SKM-1 treated with dmso at 0.1 percent for 144 hours (cell line): ENCODE measurements at regions not wholly inside any gene's neighbourhood (a gene's known extent, or its start where the extent isn't known, plus 50 kb on each side); places are given as distances from the start of the nearest gene placed in this dataset.

Source experiments
- DNase-seq: peaks from one replicate; lab custom pipeline; 2025; ENCODE audit not compliant: unreplicated experiment; lab: John Stamatoyannopoulos, UW

- no peak for DNase-seq
Observed at GRCh38 chr9:120137186-120137840, 442.7 kb downstream of the CDK5RAP2 start.

- no peak for DNase-seq
Observed at GRCh38 chr9:120136696-120137095, 443.3 kb downstream of the CDK5RAP2 start.

GRCh38 chr9:120117081-120117480 is 462.9 kb downstream of the CDK5RAP2 start:
- DNase-seq: no peak

DNA sequence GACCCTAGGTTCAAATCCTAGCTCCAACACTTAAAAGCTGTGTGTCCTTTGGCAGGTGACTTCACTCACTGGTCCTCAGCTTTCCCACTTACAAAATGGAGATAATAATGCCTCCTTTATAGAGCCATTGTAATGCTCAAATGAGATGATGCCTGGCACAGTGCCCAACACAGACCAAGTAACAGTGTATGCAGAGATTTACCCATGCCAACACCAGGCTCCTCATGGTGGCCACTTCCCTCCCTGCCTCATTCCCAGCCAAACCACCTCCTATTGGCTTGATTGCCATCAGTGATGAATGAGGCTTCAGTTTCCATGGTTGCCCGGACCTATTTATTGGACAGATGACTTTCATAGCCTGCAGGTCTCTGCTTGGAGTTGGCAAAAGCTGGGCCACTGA is 469.4 kb downstream of the CDK5RAP2 start:
- DNase-seq: no peak

GRCh38 chr9:120109242-120109641 is 470.7 kb downstream of the CDK5RAP2 start:
- no peak for DNase-seq

DNA sequence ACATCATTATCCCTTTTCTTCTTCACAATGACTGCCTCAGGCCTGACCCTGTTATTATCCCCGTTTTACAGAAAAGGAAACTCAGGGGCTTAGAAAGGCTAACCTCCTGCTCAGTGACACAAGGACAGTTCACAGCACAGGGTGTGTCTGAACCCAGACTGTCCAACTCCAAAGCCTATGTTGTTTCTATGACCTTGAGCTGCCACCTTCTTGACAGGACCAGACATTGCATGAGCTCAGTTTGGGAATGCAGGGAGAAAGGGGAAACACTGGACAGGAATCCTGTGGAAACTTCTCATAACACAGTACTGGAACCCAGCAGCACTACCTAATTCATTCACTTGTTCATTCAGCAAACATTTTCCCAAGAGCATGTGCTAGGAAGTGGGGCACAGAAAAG is 472.8 kb downstream of the CDK5RAP2 start:
- no peak for DNase-seq

DNA sequence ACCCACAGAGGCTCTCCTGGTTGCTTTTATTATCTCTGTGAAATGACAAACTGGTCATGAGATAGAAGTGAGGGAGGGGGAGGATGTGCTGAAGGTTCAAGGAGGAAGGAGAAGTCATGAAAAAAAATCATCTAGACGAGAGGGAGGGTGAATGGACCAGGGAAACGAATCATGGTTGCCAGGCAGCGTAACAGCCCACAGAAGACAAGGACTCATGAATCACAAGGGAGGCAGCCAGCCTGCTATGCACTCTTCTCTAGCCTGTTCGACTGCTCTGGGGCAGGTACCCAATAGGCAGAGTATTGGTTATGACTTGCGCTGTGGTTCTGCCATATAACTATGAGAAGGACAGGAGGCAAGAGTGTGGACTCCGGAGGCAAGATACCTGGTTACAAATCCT is 475.2 kb downstream of the CDK5RAP2 start:
- no peak for DNase-seq

GRCh38 chr9:120100595-120100994 is 479.4 kb downstream of the CDK5RAP2 start:
- no peak for DNase-seq

- DNase-seq: no peak
Observed at GRCh38 chr9:120099065-120099464, 480.9 kb downstream of the CDK5RAP2 start.

- DNase-seq: no peak
Observed at GRCh38 chr9:120098584-120098983, 481.4 kb downstream of the CDK5RAP2 start.

DNA sequence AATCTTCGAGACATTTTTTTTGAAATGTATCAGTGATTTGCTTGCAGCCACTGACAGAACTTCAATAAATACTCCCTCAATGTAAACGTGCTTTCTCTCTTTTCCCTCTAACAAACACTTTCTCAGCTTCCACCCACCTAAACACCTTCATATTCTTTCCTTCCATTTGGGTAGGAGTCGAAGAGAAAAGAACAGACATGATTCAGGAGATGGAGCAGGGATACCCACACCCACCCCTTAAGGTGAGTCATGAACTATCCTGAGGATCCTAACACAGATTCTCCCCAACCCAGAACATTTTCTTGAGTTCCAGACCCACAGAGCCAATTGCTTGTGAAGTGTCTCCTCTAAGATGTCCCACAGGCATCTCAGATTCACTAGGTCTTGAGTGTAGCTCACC is 488.8 kb downstream of the CDK5RAP2 start:
- DNase-seq: no peak

DNA sequence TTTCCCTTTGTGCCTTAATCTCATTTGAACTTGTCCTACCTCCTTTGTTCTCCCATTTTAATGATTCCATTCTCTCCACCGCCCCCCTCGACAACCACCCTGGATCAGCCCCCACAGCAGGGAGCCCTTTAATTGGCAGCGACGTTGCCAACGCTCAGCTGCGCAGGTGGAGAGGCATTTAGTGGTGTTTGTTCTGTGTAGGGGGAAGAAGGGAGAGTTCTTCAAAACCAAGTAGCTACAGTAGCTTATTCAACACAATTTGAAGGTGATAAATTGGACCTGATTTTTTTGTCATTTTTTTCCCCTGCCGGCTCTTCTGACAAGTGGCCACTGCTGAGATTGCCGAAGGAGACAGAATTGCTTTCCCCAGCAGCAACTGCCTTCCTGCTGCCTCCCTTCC is 499.1 kb downstream of the CDK5RAP2 start:
- no peak for DNase-seq

DNA sequence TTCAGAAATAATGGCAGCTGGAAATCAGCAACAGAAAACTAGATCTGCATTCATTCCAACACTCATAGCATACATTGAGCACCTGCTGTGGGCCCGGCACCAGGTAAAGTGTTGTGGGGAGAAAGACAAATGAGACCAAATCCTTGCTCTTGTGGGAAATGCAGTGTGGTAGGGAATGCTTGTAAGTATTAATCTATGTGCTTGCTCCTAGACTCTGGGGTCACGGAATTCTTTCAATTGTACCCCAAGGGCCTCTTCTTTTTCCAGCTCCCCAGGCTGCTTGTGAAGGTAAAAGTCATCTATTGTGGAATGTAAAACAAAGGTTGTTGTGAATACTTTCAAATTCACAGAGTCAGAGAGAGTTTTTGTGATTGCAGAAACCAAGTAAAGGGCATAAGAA is 501.9 kb downstream of the CDK5RAP2 start:
- DNase-seq: no peak

DNA sequence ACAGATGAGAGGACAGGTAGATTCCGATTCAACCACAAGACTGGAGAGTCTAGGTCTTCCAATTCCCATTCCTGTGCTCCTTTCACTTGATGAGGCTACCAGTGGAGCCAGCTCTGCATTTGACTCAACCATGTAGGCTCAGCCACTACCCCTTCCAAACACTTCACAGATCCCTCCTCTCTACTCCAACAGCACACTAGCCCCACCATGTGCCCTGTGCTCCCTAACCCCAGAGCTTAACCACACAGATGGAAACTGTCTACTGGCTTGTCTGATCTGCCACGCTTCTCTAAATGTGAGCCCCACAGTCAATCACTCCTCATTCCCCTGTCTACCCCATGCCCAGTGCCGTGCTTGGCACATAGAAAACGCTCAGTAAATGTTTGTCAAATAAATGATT is 508.2 kb downstream of the CDK5RAP2 start:
- no peak for DNase-seq

- DNase-seq: no peak
Observed at GRCh38 chr9:120066315-120066714, 513.7 kb downstream of the CDK5RAP2 start.

DNA sequence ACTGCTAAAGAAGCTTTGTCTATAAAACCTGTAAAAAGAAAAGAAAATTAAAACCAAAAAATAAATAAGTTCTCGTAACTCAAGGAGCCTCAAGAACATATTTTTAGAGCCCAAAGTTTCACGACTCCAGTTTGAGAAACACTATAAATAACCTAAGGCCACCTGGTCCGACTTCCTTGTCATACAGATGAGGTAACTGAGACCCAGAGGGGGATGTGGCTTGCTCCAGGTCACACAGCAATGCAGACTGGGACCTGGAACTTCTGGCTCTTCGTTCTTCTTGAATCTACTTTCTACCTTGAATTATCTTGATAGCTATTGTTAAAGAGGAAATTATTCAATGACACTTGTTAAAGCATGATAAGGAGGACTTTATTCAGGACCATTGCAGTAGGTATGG is 514.8 kb downstream of the CDK5RAP2 start:
- DNase-seq: no peak

DNA sequence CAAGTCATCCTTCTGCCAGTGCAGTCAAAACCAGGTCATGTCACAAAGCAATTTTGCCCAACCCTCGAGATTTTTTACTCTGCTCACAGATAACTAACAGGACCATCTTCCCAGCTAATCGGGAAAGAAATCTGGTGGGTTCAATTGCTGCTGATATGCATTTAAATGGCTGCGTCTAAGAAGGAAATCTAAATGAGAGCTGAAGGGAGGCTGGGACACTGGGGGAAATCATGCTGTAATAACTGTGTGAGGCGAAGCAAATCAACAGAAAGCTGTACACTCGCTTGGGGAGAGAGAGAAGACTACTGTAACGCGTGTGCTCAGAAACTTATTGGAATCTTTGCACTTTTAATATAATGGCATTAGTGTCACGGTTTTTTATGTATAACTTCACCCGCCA is 535.0 kb downstream of the CDK5RAP2 start:
- no peak for DNase-seq

- no peak for DNase-seq
Observed at GRCh38 chr9:120043448-120043847, 536.5 kb downstream of the CDK5RAP2 start.

GRCh38 chr9:120040896-120041295 is 539.1 kb downstream of the CDK5RAP2 start:
- DNase-seq: no peak

DNA sequence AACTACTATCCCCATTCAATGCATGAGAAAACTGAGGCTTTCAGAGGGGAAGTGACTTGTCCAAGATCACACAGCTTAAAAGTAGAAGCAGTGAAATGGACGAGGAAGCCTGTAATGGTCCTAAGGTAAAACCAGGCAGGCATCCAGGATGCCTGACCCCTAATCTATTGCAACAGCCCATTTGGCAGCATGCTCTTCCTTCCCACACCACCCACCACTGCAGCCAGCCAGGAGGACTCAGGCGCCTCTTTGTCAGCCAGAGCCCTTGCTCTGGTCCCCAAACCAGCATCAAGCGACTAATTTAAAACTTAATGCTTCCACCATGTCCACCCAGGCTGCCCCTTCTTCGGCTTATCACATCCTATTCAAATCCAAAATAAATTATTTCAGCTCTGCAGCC is 541.6 kb downstream of the CDK5RAP2 start:
- DNase-seq: no peak

GRCh38 chr9:120032639-120033038 is 547.3 kb downstream of the CDK5RAP2 start:
- DNase-seq: no peak

GRCh38 chr9:120030847-120031246 is 549.1 kb downstream of the CDK5RAP2 start:
- DNase-seq: no peak

- DNase-seq: no peak
Observed at GRCh38 chr9:120018550-120018949, 561.4 kb downstream of the CDK5RAP2 start.
